HCT116 (cell line): ENCODE measurements at regions not wholly inside any gene's neighbourhood (a gene's known extent, or its start where the extent isn't known, plus 50 kb on each side); places are given as distances from the start of the nearest gene placed in this dataset.

Source experiments
- CEBPB ChIP-seq: IDR thresholded peaks from 2 replicates; pipeline ENCODE4 v1.6.1; 2012; ENCODE audit warnings: low read depth
- POLR2A ChIP-seq: IDR thresholded peaks from 2 replicates; pipeline ENCODE4 v1.7.0; 2011; ENCODE audit warnings: borderline replicate concordance; ENCODE audit not compliant: insufficient read depth, insufficient read length; ENCODE audit errors: extremely low read depth
- POLR2AphosphoS5 ChIP-seq: IDR thresholded peaks from 2 replicates; pipeline ENCODE4 v1.6.1; 2011; ENCODE audit warnings: mild to moderate bottlenecking, low read depth, low read length, moderate library complexity
- RAD21 ChIP-seq: IDR thresholded peaks from 2 replicates; pipeline ENCODE4 v1.6.1; 2012; ENCODE audit warnings: low read depth, mild to moderate bottlenecking
- SP1 ChIP-seq: IDR thresholded peaks from 2 replicates; pipeline ENCODE4 v1.6.1; 2012; ENCODE audit warnings: low read depth
- ZFX ChIP-seq: fragments of 450-650 bp; IDR thresholded peaks from 2 replicates; pipeline ENCODE4 v1.6.1; 2017
- TF ChIP-seq, protein P1 (sequence below): IDR thresholded peaks from 2 replicates; pipeline ENCODE4 v1.6.1; 2012
- TF ChIP-seq, protein P2 (sequence below), 3 experiments: fragments of 200-600 bp in 1 of 3; sonication (generic) in 1 of 3; IDR thresholded peaks in 2 of 3; conservative IDR thresholded peaks in 1 of 3; 2 replicates each; pipeline ENCODE4 v1.5.1; 2012 to 2017; ENCODE audit warnings: low read depth in 2 of 3, low read length in 2 of 3, antibody characterized with exemption in 1 of 3, borderline replicate concordance in 1 of 3, control low read depth in 1 of 3, mild to moderate bottlenecking in 1 of 3, mixed read lengths in 1 of 3, mixed run types in 1 of 3, moderate library complexity in 1 of 3; ENCODE audit not compliant: insufficient read depth in 1 of 3
- TF ChIP-seq, protein P3 (sequence below): IDR thresholded peaks from 2 replicates; pipeline ENCODE4 v1.6.1; 2011; ENCODE audit warnings: mild to moderate bottlenecking, low read length, moderate library complexity; ENCODE audit not compliant: insufficient replicate concordance; ENCODE audit errors: extremely low read depth

DNA sequence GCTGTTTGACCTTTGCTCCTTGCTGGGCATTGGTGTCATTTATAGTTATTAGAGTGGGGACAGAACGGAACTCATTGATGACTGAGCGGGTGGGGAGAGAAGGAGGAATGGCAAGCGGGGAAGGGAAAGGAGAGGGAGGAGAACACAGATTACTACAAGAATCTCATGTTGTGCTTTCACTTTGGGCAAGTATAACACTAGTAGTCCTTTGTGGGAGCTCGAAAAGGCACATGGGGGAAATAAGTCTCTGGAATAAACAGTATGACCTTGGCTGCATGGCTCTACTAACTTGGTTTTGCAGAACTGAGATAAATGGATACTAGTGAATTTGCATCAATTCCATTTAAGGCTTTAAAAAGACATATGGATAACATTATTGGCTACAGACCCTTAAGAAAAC lies 161.7 kb upstream of the NABP1 start:
- no peak for TF ChIP-seq SP1
- TF ChIP-seq, protein P1, sequence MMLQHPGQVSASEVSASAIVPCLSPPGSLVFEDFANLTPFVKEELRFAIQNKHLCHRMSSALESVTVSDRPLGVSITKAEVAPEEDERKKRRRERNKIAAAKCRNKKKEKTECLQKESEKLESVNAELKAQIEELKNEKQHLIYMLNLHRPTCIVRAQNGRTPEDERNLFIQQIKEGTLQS = no peak
- TF ChIP-seq ZFX = no peak
- TF ChIP-seq, protein P2, sequence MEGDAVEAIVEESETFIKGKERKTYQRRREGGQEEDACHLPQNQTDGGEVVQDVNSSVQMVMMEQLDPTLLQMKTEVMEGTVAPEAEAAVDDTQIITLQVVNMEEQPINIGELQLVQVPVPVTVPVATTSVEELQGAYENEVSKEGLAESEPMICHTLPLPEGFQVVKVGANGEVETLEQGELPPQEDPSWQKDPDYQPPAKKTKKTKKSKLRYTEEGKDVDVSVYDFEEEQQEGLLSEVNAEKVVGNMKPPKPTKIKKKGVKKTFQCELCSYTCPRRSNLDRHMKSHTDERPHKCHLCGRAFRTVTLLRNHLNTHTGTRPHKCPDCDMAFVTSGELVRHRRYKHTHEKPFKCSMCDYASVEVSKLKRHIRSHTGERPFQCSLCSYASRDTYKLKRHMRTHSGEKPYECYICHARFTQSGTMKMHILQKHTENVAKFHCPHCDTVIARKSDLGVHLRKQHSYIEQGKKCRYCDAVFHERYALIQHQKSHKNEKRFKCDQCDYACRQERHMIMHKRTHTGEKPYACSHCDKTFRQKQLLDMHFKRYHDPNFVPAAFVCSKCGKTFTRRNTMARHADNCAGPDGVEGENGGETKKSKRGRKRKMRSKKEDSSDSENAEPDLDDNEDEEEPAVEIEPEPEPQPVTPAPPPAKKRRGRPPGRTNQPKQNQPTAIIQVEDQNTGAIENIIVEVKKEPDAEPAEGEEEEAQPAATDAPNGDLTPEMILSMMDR (IDR thresholded peaks at IDR 0.05 in 2 of 3, conservative IDR thresholded peaks at IDR 0.05 in 1 of 3; ENCODE audit: borderline replicate concordance in 1 of 3, insufficient read depth in 1 of 3, low read depth in 2 of 3, low read length in 2 of 3) = no peak
- TF ChIP-seq POLR2A = no peak
- no peak for TF ChIP-seq POLR2AphosphoS5
- TF ChIP-seq RAD21 = no peak
- TF ChIP-seq, protein P3, sequence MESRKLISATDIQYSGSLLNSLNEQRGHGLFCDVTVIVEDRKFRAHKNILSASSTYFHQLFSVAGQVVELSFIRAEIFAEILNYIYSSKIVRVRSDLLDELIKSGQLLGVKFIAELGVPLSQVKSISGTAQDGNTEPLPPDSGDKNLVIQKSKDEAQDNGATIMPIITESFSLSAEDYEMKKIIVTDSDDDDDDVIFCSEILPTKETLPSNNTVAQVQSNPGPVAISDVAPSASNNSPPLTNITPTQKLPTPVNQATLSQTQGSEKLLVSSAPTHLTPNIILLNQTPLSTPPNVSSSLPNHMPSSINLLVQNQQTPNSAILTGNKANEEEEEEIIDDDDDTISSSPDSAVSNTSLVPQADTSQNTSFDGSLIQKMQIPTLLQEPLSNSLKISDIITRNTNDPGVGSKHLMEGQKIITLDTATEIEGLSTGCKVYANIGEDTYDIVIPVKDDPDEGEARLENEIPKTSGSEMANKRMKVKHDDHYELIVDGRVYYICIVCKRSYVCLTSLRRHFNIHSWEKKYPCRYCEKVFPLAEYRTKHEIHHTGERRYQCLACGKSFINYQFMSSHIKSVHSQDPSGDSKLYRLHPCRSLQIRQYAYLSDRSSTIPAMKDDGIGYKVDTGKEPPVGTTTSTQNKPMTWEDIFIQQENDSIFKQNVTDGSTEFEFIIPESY = no peak
- TF ChIP-seq CEBPB = no peak
